PC-3 (cell line): ENCODE measurements at regions not wholly inside any gene's neighbourhood (a gene's known extent, or its start where the extent isn't known, plus 50 kb on each side); places are given as distances from the start of the nearest gene placed in this dataset.
"Not testable (repeated sequence)": the region's sequence is repeated elsewhere in the genome, so short reads cannot be mapped to it uniquely, and the experiment has no call there.

Source experiments
- EZH2 ChIP-seq: fragments of 300-600 bp; sonication (generic); IDR thresholded peaks from one replicate; pipeline ENCODE4 v1.6.1; 2017; ENCODE audit warnings: antibody characterized with exemption, mild to moderate bottlenecking, low read length; ENCODE audit not compliant: unreplicated experiment
- EZH2phosphoT487 ChIP-seq: fragments of 300-600 bp; sonication (generic); IDR thresholded peaks from 2 replicates; pipeline ENCODE4 v1.6.1; 2018; ENCODE audit warnings: mild to moderate bottlenecking, antibody characterized with exemption, low read length, borderline replicate concordance
- TF ChIP-seq, protein P1 (sequence below): fragments of 300-600 bp; sonication (generic); conservative IDR thresholded peaks from 2 replicates; pipeline ENCODE4 v1.5.1; 2017; ENCODE audit warnings: antibody characterized with exemption, low read depth, mild to moderate bottlenecking, low read length

DNA sequence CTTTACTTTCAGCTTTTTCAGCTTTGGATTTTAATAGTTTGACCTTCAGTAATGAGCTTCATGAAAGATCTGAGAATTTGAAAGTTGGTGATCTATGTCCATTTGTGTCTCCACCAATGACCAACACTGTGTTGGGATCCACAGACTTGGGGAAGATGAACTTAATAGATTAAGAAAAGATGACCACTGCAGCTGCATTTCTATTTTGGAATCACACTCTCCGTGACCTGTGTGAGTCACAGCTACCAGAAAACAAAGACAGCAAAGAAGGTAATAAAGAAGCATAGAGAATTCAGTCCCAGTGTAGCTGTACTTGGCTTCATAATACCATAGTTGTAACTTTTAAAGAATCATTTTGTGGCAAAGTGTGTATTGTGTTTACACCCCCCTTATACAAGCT, 51.4 kb upstream of the PARP4 start:
- TF ChIP-seq, protein P1, sequence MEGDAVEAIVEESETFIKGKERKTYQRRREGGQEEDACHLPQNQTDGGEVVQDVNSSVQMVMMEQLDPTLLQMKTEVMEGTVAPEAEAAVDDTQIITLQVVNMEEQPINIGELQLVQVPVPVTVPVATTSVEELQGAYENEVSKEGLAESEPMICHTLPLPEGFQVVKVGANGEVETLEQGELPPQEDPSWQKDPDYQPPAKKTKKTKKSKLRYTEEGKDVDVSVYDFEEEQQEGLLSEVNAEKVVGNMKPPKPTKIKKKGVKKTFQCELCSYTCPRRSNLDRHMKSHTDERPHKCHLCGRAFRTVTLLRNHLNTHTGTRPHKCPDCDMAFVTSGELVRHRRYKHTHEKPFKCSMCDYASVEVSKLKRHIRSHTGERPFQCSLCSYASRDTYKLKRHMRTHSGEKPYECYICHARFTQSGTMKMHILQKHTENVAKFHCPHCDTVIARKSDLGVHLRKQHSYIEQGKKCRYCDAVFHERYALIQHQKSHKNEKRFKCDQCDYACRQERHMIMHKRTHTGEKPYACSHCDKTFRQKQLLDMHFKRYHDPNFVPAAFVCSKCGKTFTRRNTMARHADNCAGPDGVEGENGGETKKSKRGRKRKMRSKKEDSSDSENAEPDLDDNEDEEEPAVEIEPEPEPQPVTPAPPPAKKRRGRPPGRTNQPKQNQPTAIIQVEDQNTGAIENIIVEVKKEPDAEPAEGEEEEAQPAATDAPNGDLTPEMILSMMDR: not testable (repeated sequence)
- TF ChIP-seq EZH2, EZH2phosphoT487: not testable (repeated sequence)
